Activated CD4-positive, alpha-beta memory T cell treated with anti-CD3 and anti-CD28 coated beads for 36 hours (primary cell): ENCODE measurements at regions not wholly inside any gene's neighbourhood (a gene's known extent, or its start where the extent isn't known, plus 50 kb on each side); places are given as distances from the start of the nearest gene placed in this dataset.

Experiments used
- CTCF ChIA-PET: fragments of 350-600 bp; sonication (Branson Sonifier 250); formaldehyde crosslinking; loops from one replicate; lab custom pipeline; 2021; ENCODE audit warnings: antibody characterized with exemption, inconsistent platforms; lab: Charles Lee
- POLR2A ChIA-PET: fragments of 350-600 bp; sonication (Branson Sonifier 250); formaldehyde crosslinking; loops from one replicate; lab custom pipeline; 2021; ENCODE audit warnings: antibody characterized with exemption; lab: Charles Lee
- DNase-seq: peaks from one replicate; pipeline ENCODE4 v3.0.0-alpha.2; 2020
- H3K27ac Mint-ChIP-seq: one replicate; pipeline ENCODE4 v1.8.0; 2021; ENCODE audit warnings: mixed read lengths
- H3K27me3 Mint-ChIP-seq: one replicate; pipeline ENCODE4 v1.8.0; 2021; ENCODE audit warnings: mixed read lengths
- H3K36me3 Mint-ChIP-seq: one replicate; pipeline ENCODE4 v1.8.0; 2021; ENCODE audit warnings: mixed read lengths
- H3K4me1 Mint-ChIP-seq: one replicate; pipeline ENCODE4 v1.8.0; 2021; ENCODE audit warnings: low read depth, mixed read lengths
- H3K4me3 Mint-ChIP-seq: one replicate; pipeline ENCODE4 v1.8.0; 2021; ENCODE audit warnings: mild to moderate bottlenecking, mixed read lengths
- H3K9me3 Mint-ChIP-seq: one replicate; pipeline ENCODE4 v1.8.0; 2021; ENCODE audit warnings: mixed read lengths
- intact Hi-C: fragments of 100-400 bp; cut with micrococcal nuclease; formaldehyde crosslinking; loops from one replicate; pipeline ENCODE4 v1.15.1; 2023

DNA sequence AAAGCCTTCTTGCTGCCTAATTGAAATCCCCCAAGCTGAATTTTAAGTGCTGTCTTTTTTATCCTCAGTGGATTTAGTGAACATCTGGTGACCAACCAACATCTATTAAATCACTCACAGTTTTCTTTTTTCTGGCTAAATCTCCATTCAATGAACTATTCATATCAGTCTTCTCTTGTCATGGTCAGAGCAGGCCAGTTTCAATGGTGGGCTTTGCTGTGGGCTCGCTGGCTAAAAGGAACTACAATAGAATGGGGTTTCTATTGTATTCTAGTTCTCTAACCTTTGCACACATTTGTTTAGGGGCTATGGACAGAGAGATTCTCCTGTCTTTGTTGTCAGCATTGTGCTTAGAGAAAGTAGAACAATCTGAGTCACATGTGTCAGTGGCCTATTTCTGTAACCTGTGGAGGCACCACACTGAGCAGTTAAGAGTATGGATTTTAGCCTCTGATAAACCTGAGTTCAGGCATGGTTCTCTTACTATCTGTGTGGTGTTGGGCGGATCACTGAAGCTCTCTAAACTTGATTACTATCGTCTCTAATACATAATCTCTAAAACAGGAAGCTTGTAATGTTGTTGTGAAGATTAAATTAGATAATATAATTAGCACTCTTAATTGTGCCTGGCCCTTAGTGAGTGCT is 94.2 kb upstream of the CADM1 start:
- Mint-ChIP-seq H3K9me3 (no peaks in the 10 kb centered on the region), H3K4me3 (no peak overlapping the region), H3K4me1 (no peaks in the 10 kb centered on the region), H3K36me3 (no peaks in the 10 kb centered on the region), H3K27me3 (no peaks in the 10 kb centered on the region), H3K27ac (no peak overlapping the region)
- no peak for DNase-seq
- POLR2A ChIA-PET = no interaction called here
- CTCF ChIA-PET = no interaction called here
- intact Hi-C loops = no loop called here

DNA sequence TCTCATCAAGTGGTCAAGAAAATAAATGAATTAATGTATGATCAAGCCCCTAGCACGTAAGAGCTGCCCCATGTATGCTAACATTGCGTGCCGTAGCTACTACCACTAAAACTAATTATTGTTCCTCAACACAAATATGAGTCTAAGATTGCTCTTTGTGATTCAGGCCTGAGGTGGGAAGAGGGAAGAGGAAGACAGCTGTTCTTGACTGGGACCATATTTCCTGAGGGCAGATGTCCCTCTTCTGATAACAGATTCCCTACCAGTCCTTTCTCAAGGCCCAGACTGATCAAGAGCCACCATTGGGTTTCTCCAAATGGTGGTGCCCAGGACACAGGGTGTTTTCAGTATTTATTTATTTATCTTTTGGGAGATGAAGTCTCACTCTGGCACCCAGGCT is 87.2 kb upstream of the CADM1 start:
- intact Hi-C loops = no loop called here

DNA sequence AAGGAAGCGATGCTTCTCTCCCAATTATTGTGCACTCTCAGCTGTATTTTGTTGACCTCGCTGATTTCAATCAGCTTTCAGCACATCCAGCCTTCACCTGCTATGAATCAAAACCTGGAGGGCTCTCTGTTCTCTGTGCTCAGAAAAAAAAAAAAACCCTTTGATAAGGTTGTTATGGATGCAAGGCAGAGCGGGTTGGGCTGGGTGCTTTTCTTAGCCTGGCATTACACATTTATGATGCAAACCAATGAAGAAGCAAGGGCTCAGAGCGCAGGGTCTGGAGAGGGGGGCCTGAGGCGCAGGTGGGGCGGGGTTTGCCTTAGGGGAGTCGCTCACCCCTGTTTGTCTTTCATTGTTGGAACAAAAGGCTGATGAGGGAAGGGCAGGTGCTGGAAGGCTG is 86.0 kb upstream of the CADM1 start:
- no peak for DNase-seq
- Mint-ChIP-seq H3K27ac (no peak overlapping the region), H3K27me3 (peaks cover 1% of the 10 kb centered on the region), H3K36me3 (no peaks in the 10 kb centered on the region), H3K4me3 (no peak overlapping the region), H3K4me1 (no peaks in the 10 kb centered on the region), H3K9me3 (peaks cover 15% of the 10 kb centered on the region)
- ChIA-PET CTCF (no interaction called here), POLR2A (no interaction called here)
- intact Hi-C loops = no loop called here

More for the DNA sequence above, 87.2 kb upstream of the CADM1 start:
- Mint-ChIP-seq H3K27me3 (peaks cover 1% of the 10 kb centered on the region), H3K4me1 (no peaks in the 10 kb centered on the region), H3K27ac (no peak overlapping the region), H3K9me3 (peaks cover 15% of the 10 kb centered on the region), H3K36me3 (no peaks in the 10 kb centered on the region), H3K4me3 (no peak overlapping the region)
- DNase-seq = no peak
- POLR2A ChIA-PET = no interaction called here
- CTCF ChIA-PET = no interaction called here

DNA sequence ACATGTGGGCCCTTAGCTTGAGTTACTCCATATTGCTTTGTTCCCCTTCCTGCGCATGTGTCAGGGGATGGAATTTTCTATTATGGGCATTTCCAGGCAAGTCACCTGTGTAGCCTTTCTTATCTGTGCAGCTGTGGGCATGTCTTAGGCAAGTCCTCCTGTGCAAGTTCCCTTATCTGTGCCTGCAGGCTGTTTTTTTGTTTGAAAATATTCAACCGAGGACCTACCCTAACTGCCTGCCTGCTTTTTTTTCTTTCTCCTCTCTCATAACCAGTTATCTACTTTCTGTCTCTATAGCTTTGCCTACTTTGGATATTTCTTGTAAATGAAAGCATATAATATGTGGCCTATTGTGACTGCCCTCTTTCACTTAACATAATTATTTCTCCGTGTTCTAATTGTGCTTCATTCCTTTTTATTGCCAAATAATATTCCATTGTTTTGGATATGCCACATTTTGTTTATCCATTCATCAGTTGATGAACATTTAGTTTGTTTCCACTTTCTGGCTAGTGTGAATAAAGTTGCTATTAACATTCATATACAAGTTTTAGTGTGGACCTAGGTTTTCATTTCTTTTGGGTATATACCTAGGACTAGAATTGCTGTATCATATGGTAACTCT is 83.6 kb upstream of the CADM1 start:
- Mint-ChIP-seq H3K36me3 (no peaks in the 10 kb centered on the region), H3K9me3 (peaks cover 15% of the 10 kb centered on the region), H3K27me3 (peaks cover 1% of the 10 kb centered on the region), H3K4me3 (no peak overlapping the region), H3K27ac (no peak overlapping the region), H3K4me1 (no peaks in the 10 kb centered on the region)
- no peak for DNase-seq
- intact Hi-C loops = no loop called here
- ChIA-PET POLR2A (no interaction called here), CTCF (no interaction called here)

DNA sequence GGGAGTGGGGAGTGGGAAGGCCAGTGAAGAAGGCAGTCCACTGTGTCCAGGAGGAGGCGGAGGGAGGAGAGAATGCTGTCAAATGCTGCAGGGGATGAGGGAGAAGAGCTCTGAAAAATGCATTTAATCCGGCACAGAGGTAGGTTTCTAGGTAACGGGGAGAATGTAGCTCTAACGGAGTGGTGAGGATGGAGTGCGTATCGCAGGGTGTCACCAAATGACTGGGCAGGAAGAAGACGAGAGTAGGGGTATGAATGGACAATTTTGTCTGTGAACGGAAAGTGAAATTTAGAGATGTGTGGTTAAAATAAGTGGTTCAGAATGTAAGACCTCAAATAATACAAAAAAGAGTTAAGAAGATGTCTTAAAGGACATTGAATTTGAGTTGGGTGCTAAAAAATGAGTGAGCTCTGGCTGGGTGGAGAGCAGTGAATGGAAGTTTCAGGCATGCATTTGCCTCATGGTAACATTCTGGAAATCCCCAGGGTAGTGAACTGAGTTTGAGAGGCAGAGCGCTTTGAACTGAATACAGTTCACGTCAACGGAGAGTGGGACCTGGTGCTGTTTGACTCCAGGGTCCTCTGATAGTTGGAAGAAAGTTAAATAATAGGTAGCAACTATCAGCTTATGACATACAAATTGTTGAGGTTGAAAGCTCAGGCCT is 81.3 kb upstream of the CADM1 start:
- Mint-ChIP-seq H3K4me3 (no peak overlapping the region), H3K36me3 (no peaks in the 10 kb centered on the region), H3K9me3 (peaks cover 15% of the 10 kb centered on the region), H3K27ac (no peak overlapping the region), H3K4me1 (no peaks in the 10 kb centered on the region), H3K27me3 (peaks cover 1% of the 10 kb centered on the region)
- ChIA-PET POLR2A (interaction anchor here (0.9 kb wide), 1 partner anchor 339 kb away, joined by 3 read pairs; no protein-coding TSS in a partner anchor), CTCF (no interaction called here)
- intact Hi-C loops = loop anchor here (1.0 to 2.0 kb wide), 2 partner anchors 83 to 339 kb away; no protein-coding TSS in a partner anchor
- DNase-seq = peak; percentile 41

DNA sequence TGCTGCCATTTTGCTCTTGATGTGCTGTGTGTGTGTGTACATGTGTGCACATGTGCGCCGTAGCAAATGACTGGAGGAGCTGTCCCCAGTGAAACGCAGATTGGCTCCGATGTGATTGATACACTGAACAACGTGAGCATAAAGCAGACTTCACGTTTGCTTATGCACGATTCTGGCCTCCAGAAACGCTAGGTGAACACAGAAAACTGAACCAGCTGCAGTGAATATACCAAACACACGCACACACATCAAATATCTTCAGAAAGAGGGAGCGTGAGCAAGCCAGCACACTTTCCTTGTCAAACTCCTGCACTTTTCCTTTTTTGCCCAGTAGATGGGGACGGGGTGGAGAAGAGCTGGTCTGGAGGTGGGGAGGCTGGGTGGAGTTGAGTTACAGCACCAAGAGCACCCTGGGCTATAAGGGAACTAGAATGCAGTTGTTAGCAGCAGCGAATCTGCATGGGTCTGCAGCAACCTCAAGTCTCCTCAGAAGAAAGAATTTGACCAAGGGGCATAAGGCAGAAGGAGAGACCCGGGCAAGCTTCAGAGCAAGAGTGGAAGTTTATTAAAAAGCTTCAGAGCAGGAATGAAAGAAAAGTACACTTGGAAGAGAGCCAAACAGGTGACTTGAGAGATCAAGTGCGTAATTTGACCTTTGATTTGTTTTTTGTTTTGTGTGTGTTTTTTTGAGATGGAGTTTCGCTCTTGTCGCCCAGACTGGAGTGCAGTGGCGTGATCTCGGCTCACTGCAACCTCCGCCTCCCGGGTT is 77.8 kb upstream of the CADM1 start:
- Mint-ChIP-seq H3K9me3 (peaks cover 3% of the 10 kb centered on the region), H3K27me3 (peaks cover 1% of the 10 kb centered on the region), H3K4me3 (no peak overlapping the region), H3K4me1 (no peaks in the 10 kb centered on the region), H3K27ac (no peak overlapping the region), H3K36me3 (no peaks in the 10 kb centered on the region)
- DNase-seq = no peak
- intact Hi-C loops = no loop called here
- POLR2A ChIA-PET = no interaction called here
- CTCF ChIA-PET = no interaction called here

DNA sequence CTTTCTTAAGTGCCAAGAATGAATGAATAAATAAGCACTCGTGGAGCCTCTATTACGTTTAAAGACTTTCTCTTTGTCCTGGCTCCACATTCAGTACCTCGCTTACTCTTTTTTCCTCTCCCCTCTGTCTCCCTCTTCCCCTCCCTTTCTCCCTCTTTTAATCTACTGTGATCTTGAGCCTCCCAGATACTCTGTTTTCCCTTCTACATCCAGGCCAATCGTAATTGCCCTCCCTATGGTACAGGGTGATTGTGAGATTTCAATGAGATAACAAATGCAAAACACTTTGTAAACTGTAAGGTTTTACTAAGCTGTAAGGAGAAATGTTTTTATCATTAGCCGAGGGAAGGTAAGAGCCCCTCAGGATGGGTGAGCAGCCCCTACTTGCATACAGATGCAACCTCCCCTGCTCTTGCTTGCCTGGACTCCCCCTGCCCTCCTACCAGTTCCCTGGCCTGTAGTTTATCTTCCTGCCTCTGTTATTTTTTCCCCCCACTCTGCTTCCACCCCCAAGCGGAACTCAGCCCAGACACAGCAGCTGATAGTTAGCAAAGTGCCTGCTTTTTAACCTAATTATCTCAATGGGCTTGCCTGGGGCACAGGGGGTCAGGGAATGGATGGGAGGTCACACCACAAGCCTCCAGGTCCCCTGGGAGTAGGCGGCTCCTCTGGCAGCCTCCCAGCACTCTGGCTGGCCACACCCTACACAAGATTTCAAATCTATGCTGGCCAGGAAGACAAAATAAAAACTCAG is 76.9 kb upstream of the CADM1 start:
- Mint-ChIP-seq H3K4me1 (no peaks in the 10 kb centered on the region), H3K4me3 (no peak overlapping the region), H3K27me3 (no peaks in the 10 kb centered on the region), H3K27ac (no peak overlapping the region), H3K9me3 (no peaks in the 10 kb centered on the region), H3K36me3 (no peaks in the 10 kb centered on the region)
- intact Hi-C loops = no loop called here
- CTCF ChIA-PET = no interaction called here
- POLR2A ChIA-PET = no interaction called here
- DNase-seq = no peak

DNA sequence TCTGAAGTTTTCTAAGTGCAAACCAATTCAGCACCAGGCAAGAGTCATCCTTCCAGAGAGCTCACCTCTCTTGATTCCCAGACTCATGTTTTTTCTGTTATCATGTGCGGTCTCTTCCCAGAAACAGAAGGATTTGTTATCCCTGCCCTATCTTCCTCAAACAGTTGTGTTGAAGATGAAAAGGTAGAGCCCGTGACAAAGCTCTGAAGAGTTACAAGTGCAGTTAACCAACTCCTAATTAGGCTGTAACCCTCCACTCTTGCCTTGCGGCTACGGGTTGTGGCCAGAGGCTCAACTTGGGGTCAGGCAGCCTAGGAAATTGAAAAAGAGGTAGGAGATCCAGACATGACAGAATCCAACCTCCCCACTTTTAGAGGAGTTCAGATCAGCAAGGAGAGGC is 76.2 kb upstream of the CADM1 start:
- intact Hi-C loops = no loop called here
- H3K36me3 Mint-ChIP-seq = no peaks in the 10 kb centered on the region

DNA sequence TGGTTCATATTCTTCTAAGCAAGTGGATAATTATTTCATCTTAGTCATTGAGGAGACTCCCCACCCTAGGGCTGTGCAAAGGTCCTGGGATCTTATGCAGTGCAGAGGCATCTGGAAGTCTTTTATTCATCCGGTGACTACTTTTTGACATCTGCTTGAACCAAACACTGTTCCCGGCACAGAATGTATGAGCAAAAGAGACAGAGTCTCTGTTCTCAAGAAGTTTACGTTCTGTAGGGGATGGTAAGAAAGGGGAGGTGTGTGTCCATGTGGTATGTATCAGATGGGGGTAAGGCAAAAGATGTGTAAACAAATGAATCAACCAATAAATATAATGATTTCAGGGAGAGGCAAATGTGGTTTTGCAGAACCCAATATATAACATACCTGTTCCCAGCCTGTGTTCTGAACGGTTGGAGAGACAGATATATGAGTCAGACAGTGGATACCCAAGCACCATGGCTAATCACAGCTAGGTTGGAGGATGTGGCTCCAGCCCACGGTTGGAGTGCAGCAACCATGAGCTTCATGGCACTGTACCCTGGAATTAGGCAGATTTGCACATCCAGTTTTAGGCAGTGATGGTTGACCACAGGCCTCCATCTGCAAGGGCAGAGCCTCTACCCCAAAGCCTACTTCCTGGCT is 75.1 kb upstream of the CADM1 start:
- Mint-ChIP-seq H3K4me3 (no peak overlapping the region), H3K27me3 (no peaks in the 10 kb centered on the region), H3K9me3 (no peaks in the 10 kb centered on the region), H3K36me3 (no peaks in the 10 kb centered on the region), H3K27ac (no peak overlapping the region), H3K4me1 (no peaks in the 10 kb centered on the region)
- DNase-seq = no peak
- ChIA-PET CTCF (no interaction called here), POLR2A (no interaction called here)
- intact Hi-C loops = no loop called here

More for the DNA sequence above, 76.2 kb upstream of the CADM1 start:
- H3K9me3 Mint-ChIP-seq = no peaks in the 10 kb centered on the region
- H3K27me3 Mint-ChIP-seq = no peaks in the 10 kb centered on the region
- H3K27ac Mint-ChIP-seq = no peak overlapping the region
- H3K4me3 Mint-ChIP-seq = no peak overlapping the region
- no peak for DNase-seq
- no peaks in the 10 kb centered on the region for H3K4me1 Mint-ChIP-seq
- POLR2A ChIA-PET = no interaction called here
- CTCF ChIA-PET = no interaction called here

DNA sequence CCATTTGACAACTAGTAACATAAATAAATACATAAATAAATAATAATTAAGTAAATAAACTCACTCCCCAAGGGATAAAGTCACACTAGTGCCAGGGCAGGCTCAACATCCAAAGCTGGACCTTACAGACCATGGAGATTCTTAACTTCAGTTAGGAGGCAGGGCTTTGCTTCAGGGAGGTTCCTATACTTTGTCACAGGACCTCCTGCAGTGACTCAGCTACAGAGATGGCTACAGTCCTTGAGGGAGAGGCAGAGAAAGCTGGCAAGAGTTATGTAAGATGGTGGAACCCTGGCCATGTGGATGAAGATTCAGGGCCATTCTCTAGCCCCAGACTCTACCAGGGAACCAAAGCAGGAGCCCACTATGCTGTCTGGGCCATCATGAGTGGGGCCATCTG is 74.1 kb upstream of the CADM1 start:
- intact Hi-C loops = no loop called here
- H3K4me3 Mint-ChIP-seq = no peak overlapping the region
- no peak for DNase-seq
- H3K36me3 Mint-ChIP-seq = no peaks in the 10 kb centered on the region
- POLR2A ChIA-PET = no interaction called here
- CTCF ChIA-PET = interaction anchor here (0.6 kb wide), 1 partner anchor 46 kb away, joined by 3 read pairs; no protein-coding TSS in a partner anchor
- H3K4me1 Mint-ChIP-seq = no peaks in the 10 kb centered on the region
- no peaks in the 10 kb centered on the region for H3K9me3 Mint-ChIP-seq
- H3K27ac Mint-ChIP-seq = no peak overlapping the region
- H3K27me3 Mint-ChIP-seq = peaks cover 2% of the 10 kb centered on the region

DNA sequence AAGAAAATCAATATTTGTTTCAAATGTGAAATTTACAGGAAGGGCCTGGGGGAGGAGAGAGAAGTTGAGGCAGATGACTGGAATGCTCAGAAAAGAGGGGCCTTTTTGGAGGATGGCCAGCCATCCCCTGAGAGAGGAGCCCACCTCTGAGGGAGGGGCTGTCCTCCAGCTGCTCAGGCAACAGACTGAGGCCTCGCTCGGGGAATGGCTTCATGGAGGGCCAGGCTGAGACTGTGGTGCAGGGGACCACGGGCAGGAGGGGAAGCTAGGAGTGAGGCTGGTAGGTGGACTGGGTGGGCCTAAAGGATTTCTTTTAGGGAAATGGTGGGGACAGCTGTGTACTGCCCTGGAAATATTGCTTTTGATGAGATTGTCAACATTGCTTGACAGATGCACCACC is 73.5 kb upstream of the CADM1 start:
- CTCF ChIA-PET = interaction anchor here (0.6 kb wide), 1 partner anchor 45 kb away, joined by 3 read pairs; no protein-coding TSS in a partner anchor
- H3K27me3 Mint-ChIP-seq = peaks cover 2% of the 10 kb centered on the region
- H3K9me3 Mint-ChIP-seq = no peaks in the 10 kb centered on the region
- no peak overlapping the region for H3K27ac Mint-ChIP-seq
- intact Hi-C loops = no loop called here
- no peaks in the 10 kb centered on the region for H3K36me3 Mint-ChIP-seq
- POLR2A ChIA-PET = no interaction called here
- H3K4me3 Mint-ChIP-seq = no peak overlapping the region
- H3K4me1 Mint-ChIP-seq = no peaks in the 10 kb centered on the region
- no peak for DNase-seq
